ENCODE measurements at regions not wholly inside any gene's neighbourhood (a gene's known extent, or its start where the extent isn't known, plus 50 kb on each side); places are given as distances from the start of the nearest gene placed in this dataset.

DNA sequence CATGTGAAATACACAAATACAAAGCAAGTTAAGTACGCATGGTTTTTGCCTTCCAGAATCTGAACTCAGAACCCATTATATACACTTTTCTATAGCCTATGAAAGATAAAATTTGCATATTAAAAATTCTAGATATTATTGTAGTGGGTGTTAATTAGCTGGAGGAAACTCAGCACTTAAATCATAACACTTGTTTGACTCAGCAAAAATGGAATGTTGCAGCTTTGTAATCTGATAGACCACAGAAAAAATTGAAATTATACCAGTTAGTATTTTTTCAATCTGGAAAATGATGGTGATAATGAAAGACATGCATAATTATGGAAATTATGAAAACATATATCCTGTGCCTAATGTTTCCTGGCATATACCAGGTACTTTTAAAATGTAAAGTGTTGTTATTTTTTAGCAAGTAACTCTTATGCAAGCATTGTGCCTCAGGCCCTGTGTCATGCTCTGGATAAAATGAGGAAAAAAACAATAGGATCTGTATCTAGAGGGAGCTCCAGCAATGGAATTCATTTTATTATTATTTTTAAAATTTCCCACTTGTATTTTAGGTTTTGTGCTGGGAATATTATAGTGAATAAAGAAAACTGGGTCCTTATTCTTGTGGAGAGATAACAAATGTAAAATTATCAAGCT lies 490.4 kb upstream of the SEMA3A start:
- Histone ChIP-seq H3K4me1 (no peaks in the 10 kb centered on the region), H3K27me3 (replicated peaks; ENCODE audit: control insufficient read depth, insufficient read depth, low read length) (no peaks in the 10 kb centered on the region), H3K9me3 (no peaks in the 10 kb centered on the region), H3K4me3 (ENCODE audit: low read depth, low read length) (no peak overlapping the region), H3K36me3 (ENCODE audit: control insufficient read depth, insufficient read depth, low read length) (no peaks in the 10 kb centered on the region)
- TF ChIP-seq, protein P1, sequence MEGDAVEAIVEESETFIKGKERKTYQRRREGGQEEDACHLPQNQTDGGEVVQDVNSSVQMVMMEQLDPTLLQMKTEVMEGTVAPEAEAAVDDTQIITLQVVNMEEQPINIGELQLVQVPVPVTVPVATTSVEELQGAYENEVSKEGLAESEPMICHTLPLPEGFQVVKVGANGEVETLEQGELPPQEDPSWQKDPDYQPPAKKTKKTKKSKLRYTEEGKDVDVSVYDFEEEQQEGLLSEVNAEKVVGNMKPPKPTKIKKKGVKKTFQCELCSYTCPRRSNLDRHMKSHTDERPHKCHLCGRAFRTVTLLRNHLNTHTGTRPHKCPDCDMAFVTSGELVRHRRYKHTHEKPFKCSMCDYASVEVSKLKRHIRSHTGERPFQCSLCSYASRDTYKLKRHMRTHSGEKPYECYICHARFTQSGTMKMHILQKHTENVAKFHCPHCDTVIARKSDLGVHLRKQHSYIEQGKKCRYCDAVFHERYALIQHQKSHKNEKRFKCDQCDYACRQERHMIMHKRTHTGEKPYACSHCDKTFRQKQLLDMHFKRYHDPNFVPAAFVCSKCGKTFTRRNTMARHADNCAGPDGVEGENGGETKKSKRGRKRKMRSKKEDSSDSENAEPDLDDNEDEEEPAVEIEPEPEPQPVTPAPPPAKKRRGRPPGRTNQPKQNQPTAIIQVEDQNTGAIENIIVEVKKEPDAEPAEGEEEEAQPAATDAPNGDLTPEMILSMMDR (IDR thresholded peaks at IDR 0.05; ENCODE audit: insufficient read depth in 1 of 2, low read depth in 1 of 2, low read length in 1 of 2, severe bottlenecking in 1 of 2, unreplicated experiment in 1 of 2), result no peak
- Mint-ChIP-seq H3K4me3 (ENCODE audit: unreplicated experiment) (no peak overlapping the region), H3K27ac (ENCODE audit: unreplicated experiment) (no peak overlapping the region), H3K9me3 (ENCODE audit: unreplicated experiment) (no peaks in the 10 kb centered on the region), H3K27me3 (ENCODE audit: insufficient read depth, unreplicated experiment) (no peaks in the 10 kb centered on the region), H3K36me3 (ENCODE audit: insufficient read depth, unreplicated experiment) (no peaks in the 10 kb centered on the region), H3K4me1 (ENCODE audit: low read depth, unreplicated experiment) (peaks cover 8% of the 10 kb centered on the region)
- no TSS peak for BruUV-seq (replicated peaks)
- intact Hi-C loops (cut with micrococcal nuclease; ENCODE audit: unreplicated experiment), result no loop called here
- CTCF ChIA-PET, result no interaction called here
- POLR2A ChIA-PET, result no interaction called here
- no peak for DNase-seq

DNA sequence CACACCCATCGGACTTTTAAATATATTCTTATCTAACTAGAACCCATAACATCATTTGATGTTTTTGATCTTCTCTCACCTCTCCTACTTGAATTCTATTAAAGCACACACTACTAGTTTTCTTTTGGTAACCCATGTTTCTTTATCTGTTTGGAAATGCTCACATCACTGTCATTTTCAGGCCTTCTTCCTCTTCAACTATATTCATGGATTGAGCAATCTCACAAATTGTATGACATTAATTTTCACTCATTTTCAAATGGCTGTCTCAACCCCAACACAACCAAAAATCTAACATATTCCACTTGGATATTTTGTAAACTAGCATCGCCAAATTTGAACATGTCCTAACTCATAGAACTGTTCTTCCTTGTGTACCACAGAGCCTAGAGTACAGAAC lies 488.0 kb upstream of the SEMA3A start:
- Mint-ChIP-seq H3K27ac (ENCODE audit: unreplicated experiment) (no peak overlapping the region), H3K9me3 (ENCODE audit: unreplicated experiment) (no peaks in the 10 kb centered on the region), H3K4me1 (ENCODE audit: low read depth, unreplicated experiment) (peaks cover 8% of the 10 kb centered on the region), H3K27me3 (ENCODE audit: insufficient read depth, unreplicated experiment) (no peaks in the 10 kb centered on the region), H3K4me3 (ENCODE audit: unreplicated experiment) (no peak overlapping the region), H3K36me3 (ENCODE audit: insufficient read depth, unreplicated experiment) (no peaks in the 10 kb centered on the region)
- Histone ChIP-seq H3K4me1 (no peaks in the 10 kb centered on the region), H3K36me3 (ENCODE audit: control insufficient read depth, insufficient read depth, low read length) (no peaks in the 10 kb centered on the region), H3K27me3 (replicated peaks; ENCODE audit: control insufficient read depth, insufficient read depth, low read length) (no peaks in the 10 kb centered on the region), H3K9me3 (no peaks in the 10 kb centered on the region), H3K4me3 (ENCODE audit: low read depth, low read length) (no peak overlapping the region)
- TF ChIP-seq, protein P1 (IDR thresholded peaks at IDR 0.05; ENCODE audit: insufficient read depth in 1 of 2, low read depth in 1 of 2, low read length in 1 of 2, severe bottlenecking in 1 of 2, unreplicated experiment in 1 of 2), result no peak
- BruUV-seq (replicated peaks), result no TSS peak
- ChIA-PET POLR2A (no interaction called here), CTCF (no interaction called here)
- no peak for DNase-seq
- intact Hi-C loops (cut with micrococcal nuclease; ENCODE audit: unreplicated experiment), result no loop called here

DNA sequence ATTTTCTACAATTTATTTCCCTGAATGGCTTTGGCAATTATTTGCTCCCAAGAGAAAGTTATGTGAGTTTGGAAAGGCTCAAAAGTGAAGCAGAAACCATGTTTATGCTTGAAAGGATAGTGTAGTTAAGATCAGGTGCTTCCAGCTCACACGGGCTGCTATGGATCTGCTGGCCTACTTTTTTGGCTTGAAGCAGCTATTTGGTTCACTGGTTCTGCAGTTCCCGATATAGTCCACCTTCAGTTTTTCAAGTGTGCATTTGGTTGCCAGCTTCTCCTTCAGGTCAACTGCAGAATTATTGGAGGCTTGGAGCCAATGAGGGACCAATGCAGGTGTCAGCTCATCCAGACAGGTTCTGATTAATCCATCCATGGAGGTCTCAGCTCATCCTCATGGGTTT lies 484.3 kb upstream of the SEMA3A start:
- H3K9me3 ChIP-seq, result no peaks in the 10 kb centered on the region
- Mint-ChIP-seq H3K27me3 (ENCODE audit: insufficient read depth, unreplicated experiment) (no peaks in the 10 kb centered on the region), H3K4me3 (ENCODE audit: unreplicated experiment) (no peak overlapping the region), H3K4me1 (ENCODE audit: low read depth, unreplicated experiment) (peaks cover 8% of the 10 kb centered on the region), H3K27ac (ENCODE audit: unreplicated experiment) (no peak overlapping the region), H3K9me3 (ENCODE audit: unreplicated experiment) (no peaks in the 10 kb centered on the region), H3K36me3 (ENCODE audit: insufficient read depth, unreplicated experiment) (no peaks in the 10 kb centered on the region)
- no peaks in the 10 kb centered on the region for H3K27me3 ChIP-seq (replicated peaks; ENCODE audit: control insufficient read depth, insufficient read depth, low read length)
- no TSS peak for BruUV-seq (replicated peaks)
- no peak for DNase-seq
- intact Hi-C loops (cut with micrococcal nuclease; ENCODE audit: unreplicated experiment), result no loop called here
- H3K4me3 ChIP-seq (ENCODE audit: low read depth, low read length), result no peak overlapping the region
- no peaks in the 10 kb centered on the region for H3K36me3 ChIP-seq (ENCODE audit: control insufficient read depth, insufficient read depth, low read length)
- H3K4me1 ChIP-seq, result no peaks in the 10 kb centered on the region; the same call in 1 of the 2 replicates
- ChIA-PET CTCF (no interaction called here), POLR2A (no interaction called here)
- TF ChIP-seq, protein P1 (IDR thresholded peaks at IDR 0.05; ENCODE audit: insufficient read depth in 1 of 2, low read depth in 1 of 2, low read length in 1 of 2, severe bottlenecking in 1 of 2, unreplicated experiment in 1 of 2), result no peak

Data from Caco-2 (cell line).